SU-DHL-6 (cell line): ENCODE measurements at regions not wholly inside any gene's neighbourhood (a gene's known extent, or its start where the extent isn't known, plus 50 kb on each side); places are given as distances from the start of the nearest gene placed in this dataset.

Experiments
- H2AFZ ChIP-seq: fragments of 200-600 bp; sonication (generic); 2 replicates; pipeline ENCODE4 v1.6.1; 2014; ENCODE audit warnings: low read depth, mild to moderate bottlenecking, moderate library complexity, mixed read lengths, antibody characterized with exemption, low read length; ENCODE audit not compliant: severe bottlenecking
- H3F3A ChIP-seq: fragments of 200-600 bp; shearing (Covaris generic); 2 replicates; pipeline ENCODE4 v1.6.0; 2016; ENCODE audit warnings: antibody characterized with exemption, mild to moderate bottlenecking; ENCODE audit not compliant: insufficient read depth
- H3K27ac ChIP-seq: fragments of 200-600 bp; sonication (generic); 2 replicates; pipeline ENCODE4 v1.5.1; 2016; ENCODE audit warnings: low read depth, mild to moderate bottlenecking, low read length, moderate library complexity, mixed read lengths
- H3K27me3 ChIP-seq: fragments of 200-600 bp; sonication (generic), shearing (Covaris generic); 2 replicates; pipeline ENCODE4 v1.6.0; 2014; ENCODE audit warnings: mild to moderate bottlenecking, low read length
- H3K36me3 ChIP-seq: fragments of 200-600 bp; sonication (generic); 2 replicates; pipeline ENCODE4 v1.6.1; 2014; ENCODE audit warnings: mild to moderate bottlenecking, low read length, mixed read lengths
- H3K4me2 ChIP-seq: fragments of 300-600, 200-600 bp; shearing (Covaris generic), sonication (generic); 2 replicates; pipeline ENCODE4 v1.6.0; 2014; ENCODE audit warnings: low read length, low read depth, mild to moderate bottlenecking; ENCODE audit not compliant: poor library complexity, severe bottlenecking
- H3K4me3 ChIP-seq: fragments of 200-600 bp; sonication (generic); 2 replicates; pipeline ENCODE4 v1.5.1; 2014; ENCODE audit warnings: antibody characterized with exemption, low read length, mild to moderate bottlenecking, mixed read lengths; ENCODE audit not compliant: insufficient read depth, poor library complexity, severe bottlenecking
- H3K79me2 ChIP-seq: fragments of 200-600 bp; sonication (generic); 2 replicates; pipeline ENCODE4 v1.6.1; 2014; ENCODE audit warnings: mild to moderate bottlenecking, low read length, moderate library complexity; ENCODE audit not compliant: insufficient read depth
- H3K9ac ChIP-seq: fragments of 200-600 bp; sonication (generic); 2 replicates; pipeline ENCODE4 v1.7.0; 2014; ENCODE audit warnings: mild to moderate bottlenecking, low read length
- H3K9me2 ChIP-seq: fragments of 200-600 bp; sonication (generic); replicated peaks from 2 replicates; pipeline ENCODE4 v1.6.1; 2014; ENCODE audit warnings: low read length; ENCODE audit not compliant: insufficient read depth
- H3K9me3 ChIP-seq: fragments of 200-600 bp; sonication (generic); 2 replicates; pipeline ENCODE4 v1.6.1; 2014; ENCODE audit warnings: low read length, mixed read lengths; ENCODE audit not compliant: insufficient read depth
- H4K20me1 ChIP-seq: fragments of 200-600 bp; sonication (generic); 2 replicates; pipeline ENCODE4 v1.6.1; 2014; ENCODE audit warnings: low read depth, mild to moderate bottlenecking, antibody characterized with exemption, low read length, moderate library complexity, mixed read lengths
- CTCF ChIP-seq: fragments of 200-600 bp; sonication (generic); IDR thresholded peaks from one replicate; pipeline ENCODE4 v1.5.1; 2017; ENCODE audit warnings: antibody characterized with exemption, mild to moderate bottlenecking, low read length, moderate library complexity; ENCODE audit not compliant: insufficient read depth, poor library complexity, severe bottlenecking
- EZH2phosphoT487 ChIP-seq: fragments of 200-600 bp; sonication (generic), shearing (Covaris generic); conservative IDR thresholded peaks from 2 replicates; pipeline ENCODE4 v1.6.1; 2018; ENCODE audit warnings: mild to moderate bottlenecking, antibody characterized with exemption, low read length, moderate library complexity, mixed read lengths

GRCh38 chr7:53877688-53878087 lies 664.5 kb upstream of the VSTM2A start:
- H3K9me3 ChIP-seq = no peaks in the 10 kb centered on the region
- H3K4me2 ChIP-seq = no peak overlapping the region
- H3K27me3 ChIP-seq = no peaks in the 10 kb centered on the region
- H3K27ac ChIP-seq = no peak overlapping the region
- H3K4me3 ChIP-seq = no peak overlapping the region
- no peaks in the 10 kb centered on the region for H3K79me2 ChIP-seq
- H3K36me3 ChIP-seq = no peaks in the 10 kb centered on the region
- H3K9me2 ChIP-seq = no peaks in the 10 kb centered on the region
- TF ChIP-seq EZH2phosphoT487 (no peak), CTCF (no peak)
- no peaks in the 10 kb centered on the region for H3F3A ChIP-seq
- no peaks in the 10 kb centered on the region for H4K20me1 ChIP-seq
- H3K9ac ChIP-seq = no peak overlapping the region
- H2AFZ ChIP-seq = no peak overlapping the region

- Histone ChIP-seq H3K79me2 (no peaks in the 10 kb centered on the region), H3K9me2 (0 out of 2 replicates have a peak, but pooled peaks cover 4% of the 10 kb centered on the region), H3F3A (no peaks in the 10 kb centered on the region), H3K9ac (no peak overlapping the region), H3K36me3 (no peaks in the 10 kb centered on the region), H3K4me2 (no peak overlapping the region), H3K27ac (no peak overlapping the region), H4K20me1 (no peaks in the 10 kb centered on the region; the same call in 1 of the 2 replicates), H3K4me3 (no peak overlapping the region), H2AFZ (no peak overlapping the region), H3K9me3 (no peaks in the 10 kb centered on the region), H3K27me3 (no peaks in the 10 kb centered on the region)
- no peak for TF ChIP-seq CTCF
- no peak for TF ChIP-seq EZH2phosphoT487
Observed at GRCh38 chr7:53900856-53901528, 641.2 kb upstream of the VSTM2A start.

GRCh38 chr7:53904355-53904754 lies 637.8 kb upstream of the VSTM2A start:
- Histone ChIP-seq H3K4me2 (no peak overlapping the region), H3K4me3 (no peak overlapping the region), H3K27me3 (no peaks in the 10 kb centered on the region), H3F3A (no peaks in the 10 kb centered on the region), H3K79me2 (no peaks in the 10 kb centered on the region), H2AFZ (no peak overlapping the region), H3K9ac (no peak overlapping the region), H3K9me2 (0 out of 2 replicates have a peak, but pooled peaks cover 4% of the 10 kb centered on the region), H3K9me3 (no peaks in the 10 kb centered on the region), H3K36me3 (no peaks in the 10 kb centered on the region), H3K27ac (no peak overlapping the region), H4K20me1 (no peaks in the 10 kb centered on the region)
- TF ChIP-seq EZH2phosphoT487 (no peak), CTCF (no peak)
